ENCODE measurements at regions not wholly inside any gene's neighbourhood (a gene's known extent, or its start where the extent isn't known, plus 50 kb on each side); places are given as distances from the start of the nearest gene placed in this dataset.
A peak's percentile ranks its signal among the peaks of the same experiment; 100 is the strongest.

DNA sequence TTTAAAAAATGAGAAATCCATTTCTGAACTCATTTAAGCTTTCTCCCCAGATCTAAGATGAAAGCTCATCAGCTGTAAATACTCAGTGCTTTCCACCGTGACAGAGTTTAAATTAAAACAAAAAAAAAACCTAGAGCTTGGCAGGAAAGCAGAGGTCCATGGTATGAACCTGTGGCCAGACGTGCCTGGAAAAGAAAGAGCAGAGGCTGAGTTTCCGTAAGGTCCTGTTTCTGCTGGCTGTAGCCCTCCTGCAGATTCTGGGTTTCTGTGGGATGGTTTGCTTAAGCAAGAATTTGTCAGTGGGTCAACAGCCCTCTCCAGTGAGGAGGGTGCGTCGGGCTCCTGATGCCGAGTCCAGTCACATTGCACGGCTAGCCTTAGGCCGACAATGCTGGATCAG is 383.2 kb downstream of the SAMD5 start:
- Histone ChIP-seq H3K4me1 (replicated peaks in 1 of 4; ENCODE audit: control insufficient read depth in 3 of 4, insufficient read depth in 4 of 4, low read length in 3 of 4) (no peaks in the 10 kb centered on the region), H2AFZ (ENCODE audit: low read length) (peak overlapping the region; percentile 43), H2BK120ac (replicated peaks; ENCODE audit: low read depth, low read length) (no peak overlapping the region), H3K79me1 (ENCODE audit: low read depth, low read length) (no peaks in the 10 kb centered on the region), H2BK12ac (ENCODE audit: low read depth, low read length) (no peak overlapping the region), H3K14ac (ENCODE audit: insufficient read length) (no peak overlapping the region), H2BK20ac (ENCODE audit: low read length) (no peak overlapping the region), H3K9me3 (ENCODE audit: insufficient read depth in 2 of 2, low read depth in 1 of 2, low read length in 1 of 2) (no peaks in the 10 kb centered on the region), H3K23me2 (ENCODE audit: low read depth, low read length) (no peaks in the 10 kb centered on the region), H3K18ac (ENCODE audit: extremely low read depth, low read length) (no peak overlapping the region), H3K56ac (replicated peaks; ENCODE audit: insufficient read length, low read depth, low read length) (no peak overlapping the region), H3K23ac (ENCODE audit: insufficient read length) (no peak overlapping the region), H3K27ac (ENCODE audit: low read depth, low read length) (no peak overlapping the region), H4K20me1 (replicated peaks in 1 of 2; ENCODE audit: control insufficient read depth in 1 of 2, insufficient read depth in 2 of 2, low read length in 2 of 2) (no peaks in the 10 kb centered on the region), H3K4ac (replicated peaks; ENCODE audit: insufficient read length, low read depth, low read length) (no peak overlapping the region), H3K9ac (replicated peaks in 1 of 4; ENCODE audit: extremely low read depth in 1 of 4, low read depth in 3 of 4, low read length in 3 of 4) (no peak overlapping the region), H3K79me2 (ENCODE audit: control insufficient read depth in 1 of 2, insufficient read depth in 2 of 2, low read length in 2 of 2) (no peaks in the 10 kb centered on the region), H3K4me3 (ENCODE audit: extremely low read depth in 1 of 4, insufficient read depth in 2 of 4, low read depth in 3 of 4, low read length in 4 of 4) (no peak overlapping the region), H3K4me2 (ENCODE audit: insufficient read depth in 1 of 2, low read depth in 2 of 2, low read length in 2 of 2) (no peak overlapping the region), H4K5ac (ENCODE audit: insufficient read length, low read depth, low read length) (no peak overlapping the region), H3K27me3 (replicated peaks in 1 of 4; ENCODE audit: control insufficient read depth in 3 of 4, extremely low read depth in 1 of 4, insufficient read depth in 3 of 4, low read length in 3 of 4) (no peaks in the 10 kb centered on the region), H2BK5ac (ENCODE audit: low read depth, low read length) (no peak overlapping the region), H2BK15ac (ENCODE audit: low read length) (no peak overlapping the region), H2AK5ac (ENCODE audit: low read depth, low read length) (no peak overlapping the region), H4K8ac (ENCODE audit: extremely low read depth, insufficient read depth, low read length) (no peak overlapping the region), H3K36me3 (ENCODE audit: control insufficient read depth in 2 of 4, insufficient read depth in 4 of 4, low read length in 3 of 4) (no peaks in the 10 kb centered on the region), H4K91ac (replicated peaks; ENCODE audit: insufficient read length, low read length) (no peak overlapping the region)
- POLR2A ChIA-PET (ENCODE audit: partially characterized antibody): no interaction called here
- FAIRE-seq: no peak
- DNase-seq (ENCODE audit: low read depth in 1 of 2, low spot score in 2 of 2): no peak
- CTCF ChIA-PET (ENCODE audit: partially characterized antibody): no interaction called here
- 79% methylated on average over 8 of the region's 8 CpGs; no CpG with 5 or more reads in 1 of the 2 experiments for WGBS, 2 experiments (ENCODE audit: extremely low coverage in 1 of 2, insufficient coverage in 1 of 2, insufficient read length in 1 of 2, insufficient replicate concordance in 2 of 2, low coverage in 1 of 2, low lambda C conversion rate in 2 of 2, missing lambda C conversion rate in 1 of 2)
- no peak for TF ChIP-seq SRF (IDR thresholded peaks at IDR 0.05; ENCODE audit: low read depth, low read length)
- TF ChIP-seq TCF12 (IDR thresholded peaks at IDR 0.05; ENCODE audit: low read depth, low read length): no peak
- TF ChIP-seq RFX5 (IDR thresholded peaks at IDR 0.05; ENCODE audit: borderline replicate concordance, low read depth, low read length): no peak
- TF ChIP-seq SAP30 (IDR thresholded peaks at IDR 0.05; ENCODE audit: insufficient read depth, insufficient replicate concordance, low read length): no peak
- no peak for TF ChIP-seq CEBPB (IDR thresholded peaks at IDR 0.05; ENCODE audit: low read depth, low read length)

Measured in H1 (cell line).